Endothelial cell (in vitro differentiated cells): ENCODE measurements at regions not wholly inside any gene's neighbourhood (a gene's known extent, or its start where the extent isn't known, plus 50 kb on each side); places are given as distances from the start of the nearest gene placed in this dataset.

Experiments
- DNase-seq: peaks from one replicate; pipeline ENCODE4 v3.0.0; 2021; ENCODE audit warnings: low spot score
- H3K27ac Mint-ChIP-seq: one replicate; pipeline ENCODE4 v1.8.0; 2021; ENCODE audit warnings: mixed read lengths, inconsistent platforms; ENCODE audit not compliant: unreplicated experiment
- H3K27me3 Mint-ChIP-seq: one replicate; pipeline ENCODE4 v1.8.0; 2021; ENCODE audit warnings: mild to moderate bottlenecking, moderate library complexity, mixed read lengths, inconsistent platforms; ENCODE audit not compliant: unreplicated experiment
- H3K36me3 Mint-ChIP-seq: one replicate; pipeline ENCODE4 v1.8.0; 2021; ENCODE audit warnings: mild to moderate bottlenecking, low read depth, mixed read lengths, inconsistent platforms; ENCODE audit not compliant: unreplicated experiment
- H3K4me1 Mint-ChIP-seq: one replicate; pipeline ENCODE4 v1.8.0; 2021; ENCODE audit warnings: mild to moderate bottlenecking, mixed read lengths, inconsistent platforms; ENCODE audit not compliant: unreplicated experiment
- H3K4me3 Mint-ChIP-seq: one replicate; pipeline ENCODE4 v1.8.0; 2021; ENCODE audit warnings: mild to moderate bottlenecking, mixed read lengths, inconsistent platforms; ENCODE audit not compliant: unreplicated experiment
- H3K9me3 Mint-ChIP-seq: one replicate; pipeline ENCODE4 v1.8.0; 2021; ENCODE audit warnings: mixed read lengths, inconsistent platforms; ENCODE audit not compliant: unreplicated experiment
- TF ChIP-seq, protein P1 (sequence below): fragments of 200-600 bp; sonication (generic); IDR thresholded peaks from one replicate; pipeline ENCODE4 v1.5.0; 2021; ENCODE audit warnings: antibody characterized with exemption; ENCODE audit not compliant: unreplicated experiment

DNA sequence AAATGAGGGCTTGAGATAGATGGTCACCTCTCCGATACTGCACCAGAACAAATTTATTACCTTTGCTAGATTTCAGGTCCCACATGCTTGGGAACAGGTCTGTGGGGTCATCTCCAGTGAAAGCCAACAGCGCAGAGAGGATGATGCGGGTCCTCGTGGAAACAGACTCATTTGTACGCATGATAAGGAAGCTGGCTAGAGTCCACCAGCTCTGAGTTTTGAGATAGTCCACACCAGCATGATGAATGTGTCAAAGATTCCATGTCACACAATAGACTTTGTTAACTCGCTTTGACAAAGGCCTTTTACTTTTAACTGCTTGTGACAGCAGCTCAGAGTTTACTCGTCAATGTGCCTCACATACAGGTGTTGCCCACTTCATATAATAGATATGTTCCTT lies 105.4 kb upstream of the TBCA start:
- peaks cover 7% of the 10 kb centered on the region for H3K36me3 Mint-ChIP-seq
- no peaks in the 10 kb centered on the region for H3K9me3 Mint-ChIP-seq
- peaks cover 5% of the 10 kb centered on the region for H3K27me3 Mint-ChIP-seq
- DNase-seq, result no peak
- H3K4me3 Mint-ChIP-seq, result no peak overlapping the region
- H3K4me1 Mint-ChIP-seq, result peaks cover 14% of the 10 kb centered on the region
- TF ChIP-seq, protein P1, sequence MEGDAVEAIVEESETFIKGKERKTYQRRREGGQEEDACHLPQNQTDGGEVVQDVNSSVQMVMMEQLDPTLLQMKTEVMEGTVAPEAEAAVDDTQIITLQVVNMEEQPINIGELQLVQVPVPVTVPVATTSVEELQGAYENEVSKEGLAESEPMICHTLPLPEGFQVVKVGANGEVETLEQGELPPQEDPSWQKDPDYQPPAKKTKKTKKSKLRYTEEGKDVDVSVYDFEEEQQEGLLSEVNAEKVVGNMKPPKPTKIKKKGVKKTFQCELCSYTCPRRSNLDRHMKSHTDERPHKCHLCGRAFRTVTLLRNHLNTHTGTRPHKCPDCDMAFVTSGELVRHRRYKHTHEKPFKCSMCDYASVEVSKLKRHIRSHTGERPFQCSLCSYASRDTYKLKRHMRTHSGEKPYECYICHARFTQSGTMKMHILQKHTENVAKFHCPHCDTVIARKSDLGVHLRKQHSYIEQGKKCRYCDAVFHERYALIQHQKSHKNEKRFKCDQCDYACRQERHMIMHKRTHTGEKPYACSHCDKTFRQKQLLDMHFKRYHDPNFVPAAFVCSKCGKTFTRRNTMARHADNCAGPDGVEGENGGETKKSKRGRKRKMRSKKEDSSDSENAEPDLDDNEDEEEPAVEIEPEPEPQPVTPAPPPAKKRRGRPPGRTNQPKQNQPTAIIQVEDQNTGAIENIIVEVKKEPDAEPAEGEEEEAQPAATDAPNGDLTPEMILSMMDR, result no peak
- H3K27ac Mint-ChIP-seq, result peak overlapping the region; percentile 42

DNA sequence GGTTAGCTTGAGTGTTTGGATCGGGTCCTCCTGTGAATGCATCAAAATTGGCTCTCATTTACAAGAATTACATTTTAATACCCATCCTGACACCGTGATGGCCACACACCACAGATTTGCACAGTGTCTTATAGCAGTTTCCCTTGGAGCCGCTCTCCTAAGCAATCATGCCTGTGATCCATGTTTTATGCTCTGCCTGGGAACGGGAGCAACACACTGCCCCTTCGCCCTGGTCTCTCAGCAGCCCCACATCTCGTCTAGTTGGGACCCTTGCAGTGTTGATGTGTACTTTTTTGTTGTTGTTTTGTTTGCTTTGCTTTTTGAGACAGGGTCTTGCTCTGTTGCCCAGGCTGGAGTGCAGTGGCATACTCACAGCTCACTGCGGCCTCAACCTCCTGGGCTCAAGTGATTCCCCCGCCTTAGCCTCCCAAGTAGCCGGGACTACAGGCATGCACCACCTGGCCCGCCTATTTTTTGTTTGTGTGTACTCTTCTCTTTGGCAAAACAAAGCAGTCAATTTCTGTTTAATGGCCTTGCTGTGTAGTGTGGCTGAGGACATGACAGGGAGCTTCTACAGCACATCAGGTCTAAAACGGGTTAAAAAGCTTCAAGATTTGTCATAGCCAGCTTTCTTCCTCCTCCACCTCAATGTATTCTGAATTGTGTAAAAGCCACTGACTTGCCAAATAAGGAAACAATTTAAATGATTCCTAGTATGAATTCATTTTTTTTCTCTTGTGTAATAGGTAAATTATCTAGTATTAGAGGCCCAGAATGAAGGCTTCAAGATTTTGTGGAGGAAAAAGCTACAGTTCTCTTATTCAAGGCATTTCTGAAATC lies 101.6 kb upstream of the TBCA start:
- Mint-ChIP-seq H3K4me1 (peaks cover 3% of the 10 kb centered on the region), H3K27me3 (no peaks in the 10 kb centered on the region), H3K4me3 (no peak overlapping the region)

DNA sequence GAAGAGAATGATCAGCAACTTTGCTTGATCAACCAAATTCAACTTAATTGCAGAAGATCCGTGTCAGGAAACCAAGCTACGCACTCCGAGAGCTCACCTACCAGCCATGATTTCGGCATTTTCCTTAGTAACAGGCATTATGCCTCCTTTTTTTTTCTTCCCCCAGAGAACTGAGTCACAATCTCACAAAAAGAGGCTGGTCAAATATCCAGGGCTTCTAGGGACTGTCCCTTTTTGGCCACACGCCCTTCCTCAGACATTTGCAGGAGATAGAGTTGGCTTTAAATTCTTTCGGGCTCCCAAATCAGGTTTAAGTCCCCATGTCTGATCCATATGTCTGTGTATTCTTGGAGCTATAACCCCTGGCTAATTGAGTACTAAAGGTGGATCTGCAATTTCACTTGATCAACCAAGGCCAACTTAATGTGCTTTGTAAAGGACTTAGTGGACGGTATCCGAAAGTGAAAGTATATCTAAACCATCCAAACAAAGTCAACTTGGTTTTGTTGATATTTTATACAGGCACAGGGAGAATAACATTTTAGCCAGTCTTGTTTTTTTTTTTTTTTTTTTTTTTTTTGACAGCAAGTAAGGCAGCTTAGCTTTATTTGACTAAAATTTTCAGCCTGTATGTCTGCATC lies 100.8 kb upstream of the TBCA start:
- no peaks in the 10 kb centered on the region for H3K27me3 Mint-ChIP-seq
- H3K27ac Mint-ChIP-seq, result no peak overlapping the region
- H3K4me3 Mint-ChIP-seq, result no peak overlapping the region
- H3K9me3 Mint-ChIP-seq, result no peaks in the 10 kb centered on the region
- DNase-seq, result no peak
- TF ChIP-seq, protein P1, result no peak
- H3K4me1 Mint-ChIP-seq, result no peaks in the 10 kb centered on the region
- no peaks in the 10 kb centered on the region for H3K36me3 Mint-ChIP-seq

More for the DNA sequence above, 101.6 kb upstream of the TBCA start:
- TF ChIP-seq, protein P1, result no peak
- no peaks in the 10 kb centered on the region for H3K9me3 Mint-ChIP-seq
- H3K27ac Mint-ChIP-seq, result no peak overlapping the region
- H3K36me3 Mint-ChIP-seq, result no peaks in the 10 kb centered on the region
- no peak for DNase-seq

DNA sequence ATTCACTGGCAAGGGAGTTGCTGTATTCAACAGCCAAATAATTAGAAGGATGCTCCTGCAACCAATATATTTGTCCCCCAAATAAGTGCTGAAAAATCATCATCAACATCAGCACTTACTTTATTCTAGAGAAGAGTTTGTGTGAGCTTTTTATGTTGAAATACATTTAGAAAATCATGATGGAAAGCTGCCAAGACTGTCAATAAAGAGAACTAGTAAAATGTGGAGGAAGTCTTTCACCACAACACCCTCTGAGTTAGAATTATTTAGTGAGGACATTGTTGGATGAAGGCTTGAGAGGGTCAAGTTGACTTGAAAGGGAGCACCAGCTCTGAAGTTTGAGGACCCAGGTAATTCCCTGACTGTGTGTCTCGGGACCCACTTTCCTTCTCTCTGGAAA lies 100.2 kb upstream of the TBCA start:
- H3K27ac Mint-ChIP-seq, result no peak overlapping the region
- no peaks in the 10 kb centered on the region for H3K27me3 Mint-ChIP-seq
- TF ChIP-seq, protein P1, result no peak
- DNase-seq, result no peak
- H3K4me1 Mint-ChIP-seq, result no peaks in the 10 kb centered on the region
- no peak overlapping the region for H3K4me3 Mint-ChIP-seq
- H3K36me3 Mint-ChIP-seq, result no peaks in the 10 kb centered on the region
- no peaks in the 10 kb centered on the region for H3K9me3 Mint-ChIP-seq

DNA sequence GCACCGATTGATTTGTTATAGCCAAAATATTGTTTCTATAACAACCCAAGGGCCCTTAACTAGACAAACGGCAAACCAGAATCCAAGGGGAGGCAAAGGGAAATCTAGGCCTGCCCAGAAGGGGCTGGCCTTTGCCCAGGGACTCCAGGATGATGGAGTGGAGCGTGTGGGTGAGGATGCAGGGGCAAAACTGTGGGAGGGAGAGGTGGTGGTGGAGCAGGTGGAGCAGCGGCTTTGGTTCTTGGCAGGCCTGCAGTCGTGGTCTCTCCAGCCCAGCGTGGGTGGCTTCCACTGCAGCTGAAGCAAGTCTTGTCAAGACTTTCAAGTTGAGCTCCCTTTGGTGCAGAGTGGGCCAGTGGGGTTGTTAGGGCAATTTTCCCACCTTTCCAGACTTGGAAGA lies 98.6 kb upstream of the TBCA start:
- no peak overlapping the region for H3K4me3 Mint-ChIP-seq
- H3K36me3 Mint-ChIP-seq, result no peaks in the 10 kb centered on the region
- TF ChIP-seq, protein P1, result no peak
- no peaks in the 10 kb centered on the region for H3K9me3 Mint-ChIP-seq
- no peak for DNase-seq
- no peak overlapping the region for H3K27ac Mint-ChIP-seq
- H3K4me1 Mint-ChIP-seq, result no peaks in the 10 kb centered on the region
- H3K27me3 Mint-ChIP-seq, result no peaks in the 10 kb centered on the region
